ENCODE measurements at regions not wholly inside any gene's neighbourhood (a gene's known extent, or its start where the extent isn't known, plus 50 kb on each side); places are given as distances from the start of the nearest gene placed in this dataset.

GRCh38 chr10:130714742-130715467, 578.7 kb downstream of the GLRX3 start:
- TF ChIP-seq CTCF (IDR thresholded peaks at IDR 0.05) (no peak), POLR2AphosphoS5 (IDR thresholded peaks at IDR 0.05) (no peak), EP300 (IDR thresholded peaks at IDR 0.05) (no peak), POLR2A (IDR thresholded peaks at IDR 0.05) (no peak)
